ENCODE measurements at regions not wholly inside any gene's neighbourhood (a gene's known extent, or its start where the extent isn't known, plus 50 kb on each side); places are given as distances from the start of the nearest gene placed in this dataset.

- TF ChIP-seq CTCF (IDR thresholded peaks at IDR 0.05): no peak
- no peak for TF ChIP-seq ZFX (IDR thresholded peaks at IDR 0.05; ENCODE audit: borderline replicate concordance)
These were observed 509.4 kb downstream of the NFIB start for GRCh38 chr9:13804532-13804931.
